Testis (tissue), 2 donors: ENCODE measurements at regions not wholly inside any gene's neighbourhood (a gene's known extent, or its start where the extent isn't known, plus 50 kb on each side); places are given as distances from the start of the nearest gene placed in this dataset.

Experiments used
- DNase-seq: peaks from one replicate; pipeline ENCODE4 v3.0.0-alpha.2; 2019
- H3K27ac ChIP-seq, 2 donors: fragments of 200-600 bp; sonication (generic); one replicate each; pipeline ENCODE4 v1.5.1; 2019
- H3K27me3 ChIP-seq: fragments of 200-600 bp; sonication (generic); one replicate; pipeline ENCODE4 v1.5.1; 2019
- H3K36me3 ChIP-seq: fragments of 200-600 bp; sonication (generic); one replicate; pipeline ENCODE4 v1.5.1; 2017; ENCODE audit warnings: low read depth; ENCODE audit errors: missing control alignments
- H3K4me1 ChIP-seq: fragments of 200-600 bp; sonication (generic); one replicate; pipeline ENCODE4 v1.5.1; 2019
- H3K4me3 ChIP-seq, 2 donors: fragments of 200-600 bp; sonication (generic); one replicate each; pipeline ENCODE4 v1.5.1; 2017 to 2019
- H3K9me3 ChIP-seq: fragments of 200-600 bp; sonication (generic); one replicate; pipeline ENCODE4 v1.5.1; 2017
- CTCF ChIP-seq, 3 experiments: fragments of 450-650 bp in 2 of 3; fragments of 200-600 bp in 1 of 3; sonication (generic) in 1 of 3; IDR thresholded peaks; one replicate each; pipeline ENCODE4 v1.5.1; 2016 to 2019; ENCODE audit warnings: antibody characterized with exemption in 3 of 3, mild to moderate bottlenecking in 2 of 3, moderate library complexity in 1 of 3
- POLR2A ChIP-seq: fragments of 450-650 bp; IDR thresholded peaks from one replicate; pipeline ENCODE4 v1.6.1; 2017; ENCODE audit warnings: antibody characterized with exemption, mild to moderate bottlenecking, moderate library complexity
- WGBS, 2 donors: methylation state at CpG; one replicate each; pipeline ENCODE4 v1.1.5; 2018; 5-methylcytosine and 5-hydroxymethylcytosine counted together
- intact Hi-C: fragments of 100-400 bp; cut with DNase I; formaldehyde crosslinking; loops from one replicate; pipeline ENCODE4 v1.15.1; 2023; ENCODE audit warnings: low total_unique reads

- Histone ChIP-seq H3K27me3 (no peaks in the 10 kb centered on the region), H3K4me3 (no peak overlapping the region), H3K36me3 (no peaks in the 10 kb centered on the region), H3K9me3 (no peaks in the 10 kb centered on the region), H3K27ac (no peak overlapping the region), H3K4me1 (no peaks in the 10 kb centered on the region)
- TF ChIP-seq POLR2A (no peak), CTCF (IDR thresholded peaks at IDR 0.05) (no peak)
- intact Hi-C loops: no loop called here
- DNase-seq: no peak
- 94 to 95% methylated on average over 24 of the region's 24 CpGs for WGBS, 2 donors
These were observed 50.3 kb downstream of the PTGR3 start for GRCh38 chr18:75158465-75159237.

- Histone ChIP-seq H3K27ac (no peak overlapping the region), H3K4me1 (no peaks in the 10 kb centered on the region), H3K9me3 (no peaks in the 10 kb centered on the region), H3K4me3 (no peak overlapping the region), H3K36me3 (no peaks in the 10 kb centered on the region), H3K27me3 (no peaks in the 10 kb centered on the region)
- TF ChIP-seq POLR2A (no peak), CTCF (IDR thresholded peaks at IDR 0.05) (no peak)
- intact Hi-C loops: no loop called here
- 94% methylated on average over 12 of the region's 12 CpGs for WGBS, 2 donors
- DNase-seq: no peak
These were observed 51.1 kb downstream of the PTGR3 start for GRCh38 chr18:75157851-75158250.

GRCh38 chr18:75157381-75157780, 51.6 kb downstream of the PTGR3 start:
- no peaks in the 10 kb centered on the region for H3K27me3 ChIP-seq
- no peak overlapping the region for H3K27ac ChIP-seq
- no peak overlapping the region for H3K4me3 ChIP-seq
- WGBS, 2 donors: 93 to 95% methylated on average over 12 of the region's 12 CpGs
- TF ChIP-seq CTCF (IDR thresholded peaks at IDR 0.05) (no peak), POLR2A (no peak)
- intact Hi-C loops: no loop called here
- H3K9me3 ChIP-seq: no peaks in the 10 kb centered on the region
- no peak for DNase-seq
- H3K4me1 ChIP-seq: no peaks in the 10 kb centered on the region
- H3K36me3 ChIP-seq: no peaks in the 10 kb centered on the region

- Histone ChIP-seq H3K4me1 (no peaks in the 10 kb centered on the region), H3K27me3 (no peaks in the 10 kb centered on the region), H3K36me3 (no peaks in the 10 kb centered on the region), H3K4me3 (no peak overlapping the region), H3K27ac (no peak overlapping the region), H3K9me3 (no peaks in the 10 kb centered on the region)
- 94 to 96% methylated on average over 5 of the region's 5 CpGs for WGBS, 2 donors
- DNase-seq: no peak
- intact Hi-C loops: no loop called here
- no peak for TF ChIP-seq CTCF (IDR thresholded peaks at IDR 0.05)
- no peak for TF ChIP-seq POLR2A
These were observed 52.1 kb downstream of the PTGR3 start for GRCh38 chr18:75156831-75157230.
